GM19455 (cell line): ENCODE measurements at regions not wholly inside any gene's neighbourhood (a gene's known extent, or its start where the extent isn't known, plus 50 kb on each side); places are given as distances from the start of the nearest gene placed in this dataset.

Experiments used
- ATAC-seq: cut with Tn5 transposase; IDR thresholded peaks from one replicate; pipeline ENCODE4 v1.9.1; 2021; ENCODE audit not compliant: unreplicated experiment

DNA sequence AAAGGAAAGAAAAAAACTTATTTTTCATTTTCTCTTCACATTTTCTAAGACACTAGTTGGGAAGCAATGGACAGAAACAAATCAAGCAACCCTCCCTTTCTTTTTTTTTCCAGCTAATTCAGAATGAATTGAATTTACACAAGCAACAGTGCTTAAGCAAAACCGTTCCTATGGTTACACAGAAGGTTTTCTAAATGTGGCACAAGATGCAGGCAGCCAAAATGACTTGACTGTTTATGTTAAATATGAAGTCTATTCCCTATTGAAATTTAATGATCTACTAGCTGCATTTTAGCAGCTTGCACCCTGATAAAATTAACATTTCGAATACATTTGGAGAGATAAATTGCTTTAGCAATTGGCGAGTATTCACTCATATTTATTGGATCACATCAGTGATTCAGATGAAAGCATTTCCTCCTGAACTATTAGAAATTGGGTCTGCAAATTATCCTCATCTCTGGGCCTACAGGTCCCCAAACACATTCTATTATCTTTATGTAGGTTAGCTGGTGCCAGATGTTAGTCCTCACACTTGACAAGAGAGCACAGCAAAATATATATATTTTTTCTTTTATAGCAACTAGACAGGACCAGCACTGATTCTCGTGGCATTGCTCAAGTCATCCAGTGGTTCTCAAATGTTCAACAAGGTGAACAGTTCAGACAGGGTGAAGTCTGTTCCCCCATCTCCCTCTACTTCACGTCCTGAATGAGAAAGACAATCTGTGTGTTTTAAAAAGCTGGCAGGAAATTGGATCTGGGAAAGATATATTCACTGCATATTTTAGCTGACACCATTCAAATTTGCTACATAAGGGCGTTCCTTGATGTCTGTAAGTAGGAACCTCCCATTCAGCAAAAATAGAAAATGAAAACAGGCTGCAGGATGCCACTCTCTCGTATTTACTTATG, 463.6 kb upstream of the KCNMB2 start:
- ATAC-seq: no peak

- ATAC-seq: no peak
Measured at GRCh38 chr3:178073366-178073765, 462.9 kb upstream of the KCNMB2 start.

GRCh38 chr3:178075344-178075743, 460.9 kb upstream of the KCNMB2 start:
- ATAC-seq: no peak

GRCh38 chr3:178078953-178079352, 457.3 kb upstream of the KCNMB2 start:
- no peak for ATAC-seq

GRCh38 chr3:178079966-178080365, 456.3 kb upstream of the KCNMB2 start:
- no peak for ATAC-seq

GRCh38 chr3:178082326-178082906, 453.8 kb upstream of the KCNMB2 start:
- no peak for ATAC-seq

- ATAC-seq: no peak
Measured at GRCh38 chr3:178083906-178084866, 452.1 kb upstream of the KCNMB2 start.

DNA sequence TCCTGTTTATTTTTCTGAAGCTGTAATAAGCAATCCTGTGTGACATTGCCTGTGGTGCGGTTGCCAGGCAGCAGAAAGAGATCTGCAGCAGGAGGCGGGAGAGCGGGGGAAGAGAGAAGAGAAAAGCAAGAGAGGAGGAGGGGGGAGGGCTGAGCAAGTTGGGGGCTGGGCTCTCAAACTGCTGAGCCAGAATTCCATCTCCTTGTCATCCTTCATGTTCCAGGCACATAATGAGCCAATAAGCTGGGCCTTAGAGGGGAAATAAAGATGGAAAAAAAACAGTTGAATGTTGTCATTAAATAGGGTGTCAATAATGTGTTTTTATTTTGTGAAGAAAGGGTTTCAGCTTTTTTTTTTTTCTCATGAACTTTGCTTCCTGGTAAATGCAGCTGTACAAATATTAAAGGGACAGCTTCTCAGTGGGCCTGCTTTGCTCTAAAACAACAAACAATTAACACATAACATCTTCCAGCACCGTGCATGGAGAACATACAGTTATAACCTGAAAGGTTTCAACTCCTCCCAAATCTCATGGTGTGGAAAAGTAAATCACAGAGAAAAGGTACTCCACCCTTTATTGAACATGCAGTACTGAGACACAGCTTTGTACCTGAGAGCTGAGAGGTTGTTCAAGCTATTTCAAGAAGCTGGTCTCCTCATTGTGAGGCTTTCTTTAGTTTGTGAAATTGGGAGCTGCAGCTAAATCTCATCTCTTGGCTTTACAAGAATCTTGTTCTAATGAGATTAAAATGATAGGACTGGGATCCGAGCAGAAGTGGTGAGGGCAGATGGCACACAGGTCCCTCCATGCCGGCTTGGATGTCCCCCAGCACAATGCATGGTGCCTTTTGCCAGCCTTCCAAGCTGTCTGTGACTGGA, 451.1 kb upstream of the KCNMB2 start:
- no peak for ATAC-seq

GRCh38 chr3:178085817-178086123, 450.5 kb upstream of the KCNMB2 start:
- ATAC-seq: no peak

- ATAC-seq: no peak
Measured at GRCh38 chr3:178086144-178086825, 450.0 kb upstream of the KCNMB2 start.

- ATAC-seq: no peak
Measured at GRCh38 chr3:178087376-178087775, 448.9 kb upstream of the KCNMB2 start.

- ATAC-seq: no peak
Measured at GRCh38 chr3:178088963-178089362, 447.3 kb upstream of the KCNMB2 start.

DNA sequence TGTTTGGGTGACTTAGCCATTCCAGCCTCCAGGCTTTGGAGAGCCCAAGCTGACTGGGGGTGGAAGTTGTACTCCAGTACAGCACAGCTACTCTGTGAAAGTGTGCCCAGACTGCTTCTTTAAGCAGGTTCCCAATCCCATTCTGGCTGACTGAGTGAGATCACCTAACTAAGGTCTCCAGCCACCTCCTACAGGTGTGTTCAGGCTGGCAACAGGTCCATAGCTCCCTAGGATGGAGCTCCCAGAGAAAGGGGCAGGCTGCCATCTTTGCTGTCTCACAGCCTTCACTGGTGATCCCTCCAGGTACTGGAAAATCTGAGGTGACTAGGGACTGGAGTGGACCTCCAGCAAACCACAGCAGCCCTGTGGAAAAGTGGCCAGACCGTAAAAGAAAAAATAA, 445.3 kb upstream of the KCNMB2 start:
- ATAC-seq: no peak

DNA sequence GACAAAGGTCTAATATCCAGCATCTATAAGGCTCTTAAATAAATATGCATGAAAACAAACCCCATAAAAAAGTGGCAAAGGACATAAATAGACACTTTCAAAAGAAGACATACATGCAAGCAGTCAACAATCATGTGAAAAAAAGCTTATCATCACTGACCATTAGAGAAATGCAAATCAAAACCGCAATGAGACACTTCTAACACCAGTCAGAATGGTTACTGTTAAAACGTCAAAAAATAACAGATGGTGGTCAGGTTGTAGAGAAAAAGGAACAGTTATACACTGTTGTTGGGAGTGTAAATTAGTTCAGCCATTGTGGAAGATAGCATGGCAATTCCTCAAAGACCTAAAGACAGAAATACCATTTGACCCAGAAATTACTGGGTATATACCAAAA, 440.7 kb upstream of the KCNMB2 start:
- no peak for ATAC-seq

- ATAC-seq: no peak
Measured at GRCh38 chr3:178096955-178097354, 439.3 kb upstream of the KCNMB2 start.

- no peak for ATAC-seq
Measured at GRCh38 chr3:178097576-178097975, 438.7 kb upstream of the KCNMB2 start.

DNA sequence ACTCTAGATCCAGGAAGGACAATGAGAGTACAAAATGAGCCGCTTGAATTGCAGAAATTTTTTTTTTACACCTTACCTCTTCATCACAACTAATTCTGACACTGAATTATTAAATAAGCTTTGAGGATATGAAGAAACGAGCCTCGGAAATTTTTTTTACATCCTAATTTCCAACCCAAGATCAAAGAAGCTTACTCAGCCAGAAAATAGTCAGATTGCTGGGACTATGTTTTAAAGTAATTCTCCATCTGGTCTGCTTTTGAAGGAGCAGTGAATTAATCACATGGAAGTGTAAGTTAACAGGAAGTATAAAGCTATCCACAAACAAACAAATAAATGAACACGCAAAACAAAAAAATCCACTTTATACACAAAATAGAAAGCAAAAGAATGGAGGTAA, 437.0 kb upstream of the KCNMB2 start:
- no peak for ATAC-seq

DNA sequence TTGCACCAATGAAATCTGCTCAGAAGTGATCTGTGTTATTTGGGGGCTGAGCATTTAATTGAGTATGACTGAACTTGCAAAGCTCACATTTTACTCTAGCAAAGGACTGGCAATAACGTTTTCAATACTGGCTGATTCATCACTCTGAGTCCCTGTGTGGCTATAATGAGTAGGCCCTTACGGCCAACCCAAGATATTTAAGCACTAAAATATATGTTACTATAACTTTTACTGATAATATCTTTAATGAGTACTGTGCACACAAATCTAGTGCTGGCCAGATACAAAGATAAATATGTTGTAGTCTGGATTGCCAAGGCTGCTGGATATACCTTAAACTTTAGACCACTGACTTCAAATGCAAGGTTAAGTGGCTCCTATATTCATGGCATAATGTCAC, 436.4 kb upstream of the KCNMB2 start:
- ATAC-seq: no peak

DNA sequence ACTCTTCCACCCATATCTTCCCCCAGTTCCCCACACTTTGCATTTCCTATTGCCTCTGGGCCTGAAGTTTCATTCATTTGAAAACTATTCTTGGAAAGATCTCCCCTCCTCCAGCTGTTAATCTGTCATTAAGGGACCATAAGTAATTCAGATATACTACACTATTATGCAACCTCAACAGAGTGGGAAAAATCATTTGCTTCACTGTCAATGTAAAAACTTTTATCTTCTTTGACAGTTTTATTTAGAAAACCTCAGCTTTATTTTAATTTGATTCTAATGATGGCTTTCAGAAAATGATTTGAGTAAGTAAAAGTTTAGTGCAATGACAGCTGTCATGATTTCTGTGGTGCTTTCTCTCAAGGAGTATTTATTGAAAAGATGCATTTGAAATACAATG, 435.3 kb upstream of the KCNMB2 start:
- ATAC-seq: no peak

GRCh38 chr3:178103140-178103539, 433.1 kb upstream of the KCNMB2 start:
- no peak for ATAC-seq
